Right lobe of liver (tissue), 6 donors: ENCODE measurements at regions not wholly inside any gene's neighbourhood (a gene's known extent, or its start where the extent isn't known, plus 50 kb on each side); places are given as distances from the start of the nearest gene placed in this dataset.
"Not testable (repeated sequence)": the region's sequence is repeated elsewhere in the genome, so short reads cannot be mapped to it uniquely, and the experiment has no call there.

ENCODE experiments used
- ATAC-seq, 4 donors: fragments of 200-7000 bp; cut with Tn5 transposase; one replicate each; pipeline ENCODE4 v1.9.1; 2020; ENCODE audit warnings: mild to moderate bottlenecking in 4 of 4, moderate library complexity in 4 of 4
- DNase-seq, 3 donors: peaks; one replicate each; pipeline ENCODE4 v3.0.0-alpha.2; 2020
- H3K27ac ChIP-seq, 3 donors: fragments of 200-600 bp; one replicate each; pipeline ENCODE4 v1.8.0; 2022
- H3K27me3 ChIP-seq, 2 donors: fragments of 200-600 bp; one replicate each; pipeline ENCODE4 v1.8.0; 2022
- H3K36me3 ChIP-seq, 4 donors: fragments of 200-600 bp; sonication (generic) in 1 of 4; one replicate each; pipeline versions ENCODE4 v1.5.1 to v1.8.0; 2017 to 2022; ENCODE audit warnings: control low read depth in 1 of 4
- H3K4me1 ChIP-seq, 4 donors: fragments of 200-600 bp; sonication (generic) in 1 of 4; one replicate each; pipeline versions ENCODE4 v1.5.1 to v1.8.0; 2017 to 2022; ENCODE audit warnings: control low read depth in 1 of 4
- H3K4me3 ChIP-seq, 3 donors: fragments of 200-600 bp; one replicate each; pipeline ENCODE4 v1.8.0; 2022
- H3K9me3 ChIP-seq, 4 donors: fragments of 200-600 bp; sonication (generic) in 1 of 4; one replicate each; pipeline versions ENCODE4 v1.5.1 to v1.8.0; 2017 to 2022; ENCODE audit warnings: control low read depth in 1 of 4
- CTCF ChIP-seq, 4 donors: fragments of 200-600 bp in 3 of 4; fragments of 450-650 bp in 1 of 4; IDR thresholded peaks; one replicate each; pipeline versions ENCODE4 v1.5.1 to v1.8.0; 2016 to 2022; ENCODE audit warnings: antibody characterized with exemption in 4 of 4, mild to moderate bottlenecking in 2 of 4
- POLR2A ChIP-seq: fragments of 450-650 bp; IDR thresholded peaks from one replicate; pipeline ENCODE4 v1.6.1; 2017; ENCODE audit warnings: antibody characterized with exemption, mild to moderate bottlenecking
- WGBS: methylation state at CpG from one replicate; pipeline ENCODE4 v1.1.6; 2018; ENCODE audit warnings: low coverage, low lambda C conversion rate; ENCODE audit not compliant: insufficient coverage; ENCODE audit errors: missing lambda C conversion rate; 5-methylcytosine and 5-hydroxymethylcytosine counted together
- intact Hi-C, 2 donors: fragments of 100-400 bp; cut with DNase I; formaldehyde crosslinking; loops; one replicate each; pipeline versions ENCODE4 v1.11.2 to v1.14.1; 2022
- donor health status: DM: no; HTN: yes; CAD: no.
- donor health status: DM: no; HTN: no; CAD: no.
- donor health status: DM: no; HTN: no; CAD: no.
- donor health status: DM: no; HTN: yes; CAD: no.
- donor health status: DM: no; HTN: yes; CAD: no.

DNA sequence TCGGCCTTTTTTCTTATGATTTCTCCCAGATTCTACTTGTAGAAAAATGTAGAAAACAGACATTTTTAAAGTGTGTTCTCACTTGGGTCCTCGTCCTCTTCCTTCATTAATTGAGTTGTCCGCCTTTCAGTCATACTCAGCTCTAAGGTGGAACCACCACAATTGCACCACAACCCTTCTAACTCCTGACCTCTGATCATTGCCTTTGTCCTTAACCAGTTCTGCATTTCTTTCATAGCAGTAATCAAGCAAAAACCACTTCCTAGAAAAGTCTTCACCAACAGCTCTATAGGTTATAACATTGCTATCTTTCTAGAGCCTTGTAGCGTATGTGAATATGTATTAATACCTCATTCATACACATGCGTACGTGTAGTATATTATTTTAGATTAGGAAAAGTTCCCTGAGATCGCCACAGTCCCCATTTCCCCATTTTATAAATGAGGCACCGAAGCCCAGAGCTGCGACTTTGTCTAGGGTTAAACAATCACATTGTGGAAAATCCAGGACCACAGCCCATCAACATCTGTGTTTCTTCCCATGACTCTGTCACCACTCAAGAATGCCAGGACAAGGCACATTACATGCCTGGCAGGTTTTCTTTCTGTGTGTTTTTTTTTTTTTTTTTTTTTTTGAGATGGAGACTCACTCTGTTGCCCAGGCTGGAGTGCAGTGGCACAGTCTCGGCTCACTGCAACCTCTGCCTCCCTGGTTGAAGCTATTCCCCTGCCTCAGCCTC is 175.5 kb downstream of the BTBD3 start:
- H3K27ac ChIP-seq = no peak overlapping the region
- no peak for ATAC-seq
- no peaks in the 10 kb centered on the region for H3K36me3 ChIP-seq
- intact Hi-C loops = no loop called here
- no peak for DNase-seq
- H3K27me3 ChIP-seq = no peaks in the 10 kb centered on the region
- no peak for TF ChIP-seq POLR2A
- no peak for TF ChIP-seq CTCF (IDR thresholded peaks at IDR 0.05)
- H3K9me3 ChIP-seq = no peaks in the 10 kb centered on the region
- H3K4me1 ChIP-seq = no peaks in the 10 kb centered on the region
- no peak overlapping the region for H3K4me3 ChIP-seq
- 59% methylated on average over 9 of the region's 10 CpGs for WGBS

DNA sequence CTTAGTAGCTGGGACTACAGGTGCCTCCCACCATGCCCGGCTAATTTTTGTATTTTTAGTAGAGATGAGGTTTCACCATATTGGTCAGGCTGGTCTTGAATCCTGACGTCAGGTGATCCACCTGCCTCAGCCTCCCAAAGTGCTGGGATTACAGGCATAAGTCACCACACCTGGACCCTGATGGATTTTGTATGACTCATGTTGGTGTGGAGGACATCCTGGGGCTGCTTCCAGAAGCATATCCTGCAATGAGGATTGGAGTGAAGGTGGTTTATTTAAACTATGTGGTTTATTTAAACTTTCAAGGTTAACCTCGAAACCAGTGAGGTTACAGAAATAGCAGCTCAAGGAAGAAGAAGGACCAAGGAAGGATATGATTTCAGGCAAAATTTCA is 176.1 kb downstream of the BTBD3 start:
- ATAC-seq, DNase-seq, intact Hi-C loops, H3K27ac ChIP-seq, H3K9me3 ChIP-seq, H3K36me3 ChIP-seq, H3K27me3 ChIP-seq, H3K4me3 ChIP-seq, H3K4me1 ChIP-seq: not testable (repeated sequence)
- 48% methylated on average over 2 of the region's 3 CpGs for WGBS

DNA sequence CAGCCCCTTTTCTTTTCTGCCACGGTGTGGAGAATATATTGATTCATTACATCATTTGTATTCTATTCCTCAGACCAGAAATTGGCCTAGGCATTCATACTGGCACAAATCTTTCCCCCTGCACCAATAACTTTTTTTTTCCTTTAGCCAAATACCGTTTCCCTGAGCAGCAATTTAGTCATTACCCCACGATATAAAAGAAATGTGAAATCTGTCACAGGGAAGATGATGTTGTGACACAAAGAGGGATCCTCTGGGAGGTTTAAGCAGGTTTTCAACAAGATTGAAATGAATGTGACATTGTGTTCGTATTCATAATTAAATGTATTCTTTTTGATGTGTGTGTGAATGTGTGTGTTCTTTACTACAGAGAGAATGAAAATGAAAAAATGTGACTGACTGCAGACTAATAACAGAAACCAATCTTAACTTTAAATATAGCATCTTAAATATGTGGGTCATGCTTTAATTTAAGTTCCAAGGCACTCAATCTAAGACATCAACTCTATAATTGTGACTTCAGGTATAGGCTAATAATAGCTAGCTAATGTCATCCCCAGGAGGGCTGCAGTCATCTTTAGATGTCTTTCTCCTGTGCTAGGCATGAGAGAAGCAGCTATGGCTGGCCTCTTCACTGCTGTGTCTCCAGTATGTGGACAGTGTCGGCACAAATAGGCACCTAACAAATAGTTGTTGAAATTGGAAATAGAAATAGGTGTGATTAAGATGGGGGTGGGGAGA is 177.7 kb downstream of the BTBD3 start:
- no peak for ATAC-seq
- no peaks in the 10 kb centered on the region for H3K9me3 ChIP-seq

DNA sequence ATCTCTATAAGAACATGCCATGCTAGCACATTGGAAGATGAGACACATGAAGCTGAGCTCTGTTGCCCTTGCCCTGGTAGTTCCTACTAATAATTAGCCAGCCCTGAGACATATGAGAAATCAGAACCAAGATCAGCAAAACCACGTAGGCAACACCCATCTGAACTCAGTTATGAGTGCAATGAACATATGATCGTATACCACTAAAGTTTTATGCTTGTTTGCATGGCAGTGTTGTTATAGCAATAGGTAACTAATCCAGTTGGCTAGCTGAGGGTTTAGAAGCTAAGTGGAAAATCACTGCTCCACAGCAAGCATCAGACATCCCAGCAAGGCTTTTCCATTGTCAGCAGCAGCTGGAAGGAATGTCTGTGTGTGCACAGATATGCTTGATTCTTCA is 180.7 kb downstream of the BTBD3 start:
- 69% methylated on average over 2 of the region's 2 CpGs for WGBS
- H3K27me3 ChIP-seq = no peaks in the 10 kb centered on the region
- ATAC-seq = no peak
- no peaks in the 10 kb centered on the region for H3K9me3 ChIP-seq
- DNase-seq = no peak
- intact Hi-C loops = no loop called here
- no peaks in the 10 kb centered on the region for H3K36me3 ChIP-seq
- no peak overlapping the region for H3K27ac ChIP-seq
- H3K4me1 ChIP-seq = no peaks in the 10 kb centered on the region
- H3K4me3 ChIP-seq = no peak overlapping the region
- TF ChIP-seq CTCF (IDR thresholded peaks at IDR 0.05) (no peak), POLR2A (no peak)

More for the DNA sequence above, 177.7 kb downstream of the BTBD3 start:
- Histone ChIP-seq H3K4me1 (no peaks in the 10 kb centered on the region), H3K36me3 (no peaks in the 10 kb centered on the region), H3K27ac (no peak overlapping the region), H3K27me3 (no peaks in the 10 kb centered on the region), H3K4me3 (no peak overlapping the region)
- 33% methylated on average over 5 of the region's 5 CpGs for WGBS
- no peak for DNase-seq
- intact Hi-C loops = no loop called here
- TF ChIP-seq CTCF (IDR thresholded peaks at IDR 0.05) (no peak), POLR2A (no peak)

GRCh38 chr20:12108846-12109245 is 191.2 kb downstream of the BTBD3 start:
- intact Hi-C loops = no loop called here
- Histone ChIP-seq H3K9me3 (no peaks in the 10 kb centered on the region), H3K27me3 (no peaks in the 10 kb centered on the region), H3K27ac (no peak overlapping the region), H3K36me3 (no peaks in the 10 kb centered on the region), H3K4me3 (no peak overlapping the region), H3K4me1 (peaks cover 0 to 6% (median 2%) of the 10 kb centered on the region in 4 donors)
- DNase-seq (no peak), ATAC-seq (no peak)
- TF ChIP-seq CTCF (IDR thresholded peaks at IDR 0.05) = no peak
- TF ChIP-seq POLR2A = no peak
- WGBS = 25% methylated on average over 1 of the region's 1 CpG
